ENCODE measurements at regions not wholly inside any gene's neighbourhood (a gene's known extent, or its start where the extent isn't known, plus 50 kb on each side); places are given as distances from the start of the nearest gene placed in this dataset.

- Histone ChIP-seq H3K27ac (replicated peaks) (no peak overlapping the region), H3K36me3 (no peaks in the 10 kb centered on the region), H3K9me3 (replicated peaks) (no peaks in the 10 kb centered on the region), H3K4me1 (peaks cover 12% of the 10 kb centered on the region), H3K4me3 (no peak overlapping the region), H3K27me3 (ENCODE audit: low read depth) (no peaks in the 10 kb centered on the region)
- no peak for DNase-seq
- no peak for TF ChIP-seq CTCF (IDR thresholded peaks at IDR 0.05; ENCODE audit: borderline replicate concordance)
- intact Hi-C loops (cut with micrococcal nuclease), result no loop called here
Measured at GRCh38 chr1:185663332-185663731, 70.9 kb upstream of the HMCN1 start.

GRCh38 chr1:185661971-185662370 is 72.2 kb upstream of the HMCN1 start:
- no peak for DNase-seq
- intact Hi-C loops (cut with micrococcal nuclease), result no loop called here
- Histone ChIP-seq H3K9me3 (replicated peaks) (no peaks in the 10 kb centered on the region), H3K36me3 (no peaks in the 10 kb centered on the region), H3K27ac (replicated peaks) (no peak overlapping the region), H3K4me3 (no peak overlapping the region), H3K27me3 (ENCODE audit: low read depth) (no peaks in the 10 kb centered on the region), H3K4me1 (no peaks in the 10 kb centered on the region)
- no peak for TF ChIP-seq CTCF (IDR thresholded peaks at IDR 0.05; ENCODE audit: borderline replicate concordance)

GRCh38 chr1:185656663-185657062 is 77.5 kb upstream of the HMCN1 start:
- TF ChIP-seq CTCF (IDR thresholded peaks at IDR 0.05; ENCODE audit: borderline replicate concordance), result no peak
- intact Hi-C loops (cut with micrococcal nuclease), result no loop called here
- no peak overlapping the region for H3K27ac ChIP-seq (replicated peaks)

GRCh38 chr1:185654952-185655314 is 79.3 kb upstream of the HMCN1 start:
- DNase-seq, result no peak
- intact Hi-C loops (cut with micrococcal nuclease), result no loop called here
- Histone ChIP-seq H3K27me3 (ENCODE audit: low read depth) (no peaks in the 10 kb centered on the region), H3K4me3 (no peak overlapping the region), H3K4me1 (peaks cover 5% of the 10 kb centered on the region), H3K27ac (replicated peaks) (peak overlapping the region; percentile 76), H3K36me3 (no peaks in the 10 kb centered on the region), H3K9me3 (replicated peaks) (peaks cover 7% of the 10 kb centered on the region)
- TF ChIP-seq CTCF (IDR thresholded peaks at IDR 0.05; ENCODE audit: borderline replicate concordance), result no peak

More at GRCh38 chr1:185656663-185657062, 77.5 kb upstream of the HMCN1 start:
- no peak for DNase-seq
- Histone ChIP-seq H3K9me3 (replicated peaks) (peaks cover 7% of the 10 kb centered on the region), H3K4me1 (peaks cover 5% of the 10 kb centered on the region), H3K27me3 (ENCODE audit: low read depth) (no peaks in the 10 kb centered on the region), H3K4me3 (no peak overlapping the region), H3K36me3 (no peaks in the 10 kb centered on the region)

GRCh38 chr1:185654199-185654951 is 79.8 kb upstream of the HMCN1 start:
- Histone ChIP-seq H3K4me1 (peaks cover 5% of the 10 kb centered on the region), H3K27ac (replicated peaks) (peak overlapping the region; percentile 76), H3K27me3 (ENCODE audit: low read depth) (no peaks in the 10 kb centered on the region), H3K9me3 (replicated peaks) (peaks cover 11% of the 10 kb centered on the region), H3K36me3 (no peaks in the 10 kb centered on the region), H3K4me3 (no peak overlapping the region)
- intact Hi-C loops (cut with micrococcal nuclease), result no loop called here
- no peak for TF ChIP-seq CTCF (IDR thresholded peaks at IDR 0.05; ENCODE audit: borderline replicate concordance)
- DNase-seq, result no peak
